IMR-90 (cell line): ENCODE measurements at regions not wholly inside any gene's neighbourhood (a gene's known extent, or its start where the extent isn't known, plus 50 kb on each side); places are given as distances from the start of the nearest gene placed in this dataset.

Experiments
- ATAC-seq: fragments of 200-7000 bp; cut with Tn5 transposase; 2 replicates; pipeline ENCODE4 v1.9.1; 2020; ENCODE audit warnings: low read depth, mild to moderate bottlenecking, moderate library complexity
- BruUV-seq: library from RNA; stranded (reverse); fragments of 400-500 nt; replicated peaks from 2 replicates; lab custom pipeline; 2021; lab: Mats Ljungman, UMichigan
- CTCF ChIA-PET: fragments of 300-600 bp; formaldehyde crosslinking; extraction: SDS; loops from one replicate; lab custom pipeline; 2021; ENCODE audit warnings: antibody characterized with exemption; lab: Yijun Ruan, JAX
- POLR2A ChIA-PET: fragments of 300-600 bp; sonication (Branson Sonifier 250); formaldehyde crosslinking; loops from one replicate; lab custom pipeline; 2022; ENCODE audit warnings: antibody characterized with exemption; ENCODE audit not compliant: unreplicated experiment; lab: Charles Lee
- DNase-seq: peaks from one replicate; pipeline ENCODE4 v3.0.0; 2013
- H2AFZ ChIP-seq: replicated peaks from 2 replicates; pipeline ENCODE3; 2013; ENCODE audit warnings: low read length, mild to moderate bottlenecking; ENCODE audit not compliant: poor library complexity
- H2AK5ac ChIP-seq: 2 replicates; pipeline ENCODE4 v1.6.1; 2013; ENCODE audit warnings: low read depth, low read length, inconsistent platforms
- H2AK9ac ChIP-seq: replicated peaks from 2 replicates; pipeline ENCODE3; 2013; ENCODE audit warnings: mild to moderate bottlenecking, low read depth, low read length, moderate library complexity; ENCODE audit not compliant: poor library complexity
- H2BK120ac ChIP-seq: 2 replicates; pipeline ENCODE4 v1.6.1; 2013; ENCODE audit warnings: low read depth, low read length, inconsistent platforms
- H2BK15ac ChIP-seq: 3 replicates; pipeline ENCODE4 v1.6.1; 2013; ENCODE audit warnings: low read depth, low read length, inconsistent platforms
- H2BK20ac ChIP-seq: 2 replicates; pipeline ENCODE4 v1.6.1; 2013; ENCODE audit warnings: low read depth, mild to moderate bottlenecking, inconsistent platforms, low read length, moderate library complexity
- H2BK5ac ChIP-seq: 2 replicates; pipeline ENCODE4 v1.6.1; 2013; ENCODE audit warnings: mild to moderate bottlenecking, low read depth, low read length, inconsistent platforms; ENCODE audit not compliant: poor library complexity, severe bottlenecking
- H3K14ac ChIP-seq: replicated peaks from 2 replicates; pipeline ENCODE4 v1.6.1; 2013; ENCODE audit warnings: low read depth, low read length, inconsistent platforms
- H3K18ac ChIP-seq: 2 replicates; pipeline ENCODE4 v1.6.1; 2013; ENCODE audit warnings: low read depth, low read length, control low read depth
- H3K23ac ChIP-seq: 2 replicates; pipeline ENCODE4 v1.6.1; 2013; ENCODE audit warnings: low read depth, low read length, inconsistent platforms
- H3K27ac ChIP-seq: 2 replicates; pipeline ENCODE4 v1.5.1; 2013; ENCODE audit warnings: mild to moderate bottlenecking, control low read depth, low read length; ENCODE audit not compliant: insufficient read depth
- H3K27me3 ChIP-seq: 2 replicates; pipeline ENCODE4 v1.6.1; 2013; ENCODE audit warnings: low read length; ENCODE audit not compliant: control insufficient read depth, insufficient read depth
- H3K36me3 ChIP-seq: 2 replicates; pipeline ENCODE4 v1.6.1; 2013; ENCODE audit warnings: low read length, mixed read lengths; ENCODE audit not compliant: control insufficient read depth, insufficient read depth
- H3K4ac ChIP-seq: 2 replicates; pipeline ENCODE4 v1.6.1; 2013; ENCODE audit warnings: low read depth, low read length, inconsistent platforms
- H3K4me1 ChIP-seq: 2 replicates; pipeline ENCODE4 v1.6.1; 2013; ENCODE audit warnings: low read length, mixed read lengths; ENCODE audit not compliant: control insufficient read depth, insufficient read depth
- H3K4me2 ChIP-seq: 2 replicates; pipeline ENCODE4 v1.6.1; 2013; ENCODE audit warnings: low read depth, mild to moderate bottlenecking, control low read depth, low read length, moderate library complexity
- H3K4me3 ChIP-seq: 2 replicates; pipeline ENCODE4 v1.5.1; 2013; ENCODE audit warnings: low read depth, mild to moderate bottlenecking, control low read depth, low read length, moderate library complexity; ENCODE audit not compliant: insufficient read depth
- H3K56ac ChIP-seq: 2 replicates; pipeline ENCODE4 v1.6.1; 2013; ENCODE audit warnings: low read length, inconsistent platforms; ENCODE audit not compliant: insufficient read depth; ENCODE audit errors: extremely low read depth
- H3K79me1 ChIP-seq, 2 experiments: 2 replicates each; pipeline ENCODE4 v1.6.1; 2013; ENCODE audit warnings: low read length in 2 of 2, inconsistent platforms in 1 of 2, low read depth in 1 of 2
- H3K9ac ChIP-seq: 2 replicates; pipeline ENCODE4 v1.6.1; 2013; ENCODE audit warnings: low read depth, low read length, control low read depth
- H3K9me1 ChIP-seq: 2 replicates; pipeline ENCODE4 v1.6.1; 2013; ENCODE audit warnings: low read length, inconsistent platforms; ENCODE audit not compliant: insufficient read depth
- H3K9me3 ChIP-seq: 2 replicates; pipeline ENCODE4 v1.6.1; 2013; ENCODE audit warnings: low read length; ENCODE audit not compliant: control insufficient read depth, insufficient read depth
- H4K20me1 ChIP-seq: 2 replicates; pipeline ENCODE4 v1.6.1; 2013; ENCODE audit warnings: low read length, inconsistent platforms; ENCODE audit not compliant: insufficient read depth
- H4K5ac ChIP-seq: 2 replicates; pipeline ENCODE4 v1.6.1; 2013; ENCODE audit warnings: mild to moderate bottlenecking, low read depth, low read length, control low read depth
- H4K8ac ChIP-seq, 2 experiments: 2 replicates each; pipeline ENCODE4 v1.6.1; 2013; ENCODE audit warnings: low read depth in 2 of 2, low read length in 2 of 2, control low read depth in 1 of 2, inconsistent platforms in 1 of 2
- H4K91ac ChIP-seq: 2 replicates; pipeline ENCODE4 v1.6.1; 2013; ENCODE audit warnings: low read depth, low read length, inconsistent platforms; ENCODE audit not compliant: insufficient read depth
- BHLHE40 ChIP-seq: fragments of 150-350 bp; IDR thresholded peaks from 2 replicates; pipeline ENCODE4 v1.6.1; 2016; ENCODE audit warnings: mild to moderate bottlenecking, low read depth, low read length
- CEBPB ChIP-seq: IDR thresholded peaks from 2 replicates; pipeline ENCODE4 v1.6.1; 2012; ENCODE audit warnings: low read depth, low read length, improper control_type of control experiment
- CTCF ChIP-seq: conservative IDR thresholded peaks from 2 replicates; pipeline ENCODE4 v1.5.1; 2012; ENCODE audit warnings: mild to moderate bottlenecking, low read depth, low read length, improper control_type of control experiment
- FOS ChIP-seq: fragments of 150-350 bp; IDR thresholded peaks from 2 replicates; pipeline ENCODE4 v1.6.1; 2016; ENCODE audit warnings: low read depth, low read length
- MAFK ChIP-seq: IDR thresholded peaks from 2 replicates; pipeline ENCODE4 v1.6.1; 2012; ENCODE audit warnings: low read depth, low read length, improper control_type of control experiment
- MAZ ChIP-seq: IDR thresholded peaks from 2 replicates; pipeline ENCODE4 v1.6.1; 2012; ENCODE audit warnings: low read depth, mild to moderate bottlenecking, low read length, improper control_type of control experiment, moderate library complexity, borderline replicate concordance
- MXI1 ChIP-seq: IDR thresholded peaks from 2 replicates; pipeline ENCODE4 v1.6.1; 2012; ENCODE audit warnings: low read depth, mild to moderate bottlenecking, low read length, moderate library complexity, borderline replicate concordance
- NFE2L2 ChIP-seq: fragments of 150-350 bp; IDR thresholded peaks from 2 replicates; pipeline ENCODE4 v1.6.1; 2016; ENCODE audit warnings: low read depth, mild to moderate bottlenecking, low read length
- POLR2A ChIP-seq: IDR thresholded peaks from 2 replicates; pipeline ENCODE4 v1.6.1; 2012; ENCODE audit warnings: mild to moderate bottlenecking, low read depth, low read length
- RAD21 ChIP-seq: IDR thresholded peaks from 2 replicates; pipeline ENCODE4 v1.6.1; 2012; ENCODE audit warnings: low read length, improper control_type of control experiment
- RCOR1 ChIP-seq: IDR thresholded peaks from 2 replicates; pipeline ENCODE4 v1.6.1; 2012; ENCODE audit warnings: mild to moderate bottlenecking, low read length, improper control_type of control experiment; ENCODE audit not compliant: insufficient replicate concordance
- SMC3 ChIP-seq: fragments of 150-350 bp; IDR thresholded peaks from 2 replicates; pipeline ENCODE4 v1.6.1; 2016; ENCODE audit warnings: low read depth, mild to moderate bottlenecking, antibody characterized with exemption, low read length, moderate library complexity
- WGBS, 2 experiments: methylation state at CpG; one replicate each; pipeline versions ENCODE4 v1.1.5 to v1.1.7; 2013; ENCODE audit warnings: missing lambda C conversion rate in 2 of 2; ENCODE audit not compliant: insufficient read length in 1 of 2; ENCODE audit errors: extremely low coverage in 2 of 2; 5-methylcytosine and 5-hydroxymethylcytosine counted together
- dilution Hi-C: fragments of 300-500 bp; cut with HindIII; formaldehyde crosslinking; loops from one replicate; pipeline ENCODE4 v1.14.3; 2018; ENCODE audit warnings: low sequenced_read_pairs; ENCODE audit not compliant: unreplicated experiment
- in situ Hi-C: fragments of 300-500 bp; cut with MboI; formaldehyde crosslinking; loops from 3 replicates; pipeline ENCODE4 v1.14.3; 2019; ENCODE audit warnings: low sequenced_read_pairs, inconsistent platforms, mixed read lengths
- intact Hi-C: fragments of 100-400 bp; cut with micrococcal nuclease; formaldehyde crosslinking; loops from 2 replicates; pipeline ENCODE4 v1.10.0; 2022
- TF ChIP-seq, protein P1 (sequence below): fragments of 150-350 bp; IDR thresholded peaks from 2 replicates; pipeline ENCODE4 v1.6.1; 2017; ENCODE audit warnings: mild to moderate bottlenecking, antibody characterized with exemption, low read length, low read depth

DNA sequence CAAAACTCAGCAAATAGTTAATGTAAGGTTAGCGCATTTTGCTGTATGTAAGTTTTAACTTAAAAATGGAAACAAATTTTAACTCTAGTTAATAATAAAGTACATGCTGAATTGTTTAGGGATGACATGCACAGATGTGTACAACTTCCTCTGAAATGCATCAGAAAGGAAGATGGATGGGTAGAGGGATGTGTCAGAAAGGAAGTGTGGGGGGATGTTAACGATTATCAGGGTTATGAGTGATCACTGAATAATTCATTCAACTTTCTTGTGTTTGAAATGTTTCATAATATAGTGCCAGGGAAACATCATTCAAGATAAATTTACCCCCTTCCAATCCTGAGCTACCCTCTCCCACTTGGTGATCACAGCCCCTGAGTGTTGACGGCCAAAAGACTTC, 87.6 kb downstream of the FOXA2 start:
- Histone ChIP-seq H2BK5ac (no peak overlapping the region), H2BK15ac (no peak overlapping the region), H2AFZ (no peak overlapping the region), H3K36me3 (no peaks in the 10 kb centered on the region), H3K56ac (no peak overlapping the region), H3K27me3 (no peaks in the 10 kb centered on the region), H3K23ac (no peak overlapping the region), H3K4me1 (no peaks in the 10 kb centered on the region), H3K4me2 (no peak overlapping the region), H2BK120ac (no peak overlapping the region), H2AK5ac (no peak overlapping the region), H2AK9ac (no peak overlapping the region), H3K14ac (no peak overlapping the region), H4K20me1 (no peaks in the 10 kb centered on the region), H3K9me3 (peaks cover 8% of the 10 kb centered on the region), H3K79me1 (no peaks in the 10 kb centered on the region), H3K4me3 (no peak overlapping the region), H3K9ac (no peak overlapping the region), H4K5ac (no peak overlapping the region), H2BK20ac (no peak overlapping the region), H3K9me1 (no peaks in the 10 kb centered on the region), H4K8ac (no peak overlapping the region), H3K27ac (no peak overlapping the region), H3K4ac (no peak overlapping the region), H3K18ac (no peak overlapping the region), H4K91ac (no peak overlapping the region)
- intact Hi-C loops (no loop called here), in situ Hi-C loops (no loop called here), dilution Hi-C loops (no loop called here)
- no peak for ATAC-seq
- ChIA-PET CTCF (no interaction called here), POLR2A (no interaction called here)
- WGBS, 2 experiments: no CpG with 5 or more reads among the region's 3 CpGs
- TF ChIP-seq, protein P1, sequence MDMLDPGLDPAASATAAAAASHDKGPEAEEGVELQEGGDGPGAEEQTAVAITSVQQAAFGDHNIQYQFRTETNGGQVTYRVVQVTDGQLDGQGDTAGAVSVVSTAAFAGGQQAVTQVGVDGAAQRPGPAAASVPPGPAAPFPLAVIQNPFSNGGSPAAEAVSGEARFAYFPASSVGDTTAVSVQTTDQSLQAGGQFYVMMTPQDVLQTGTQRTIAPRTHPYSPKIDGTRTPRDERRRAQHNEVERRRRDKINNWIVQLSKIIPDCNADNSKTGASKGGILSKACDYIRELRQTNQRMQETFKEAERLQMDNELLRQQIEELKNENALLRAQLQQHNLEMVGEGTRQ: no peak
- TF ChIP-seq MAZ: no peak
- TF ChIP-seq SMC3: no peak
- TF ChIP-seq MAFK: no peak
- no peak for TF ChIP-seq BHLHE40
- no peak for TF ChIP-seq RAD21
- TF ChIP-seq CEBPB: no peak
- TF ChIP-seq CTCF: no peak
- no peak for TF ChIP-seq RCOR1
- TF ChIP-seq NFE2L2: no peak
- TF ChIP-seq POLR2A: no peak
- TF ChIP-seq FOS: no peak
- no peak for TF ChIP-seq MXI1
- DNase-seq: no peak
- BruUV-seq: no TSS peak
